ENCODE measurements at regions not wholly inside any gene's neighbourhood (a gene's known extent, or its start where the extent isn't known, plus 50 kb on each side); places are given as distances from the start of the nearest gene placed in this dataset.

DNA sequence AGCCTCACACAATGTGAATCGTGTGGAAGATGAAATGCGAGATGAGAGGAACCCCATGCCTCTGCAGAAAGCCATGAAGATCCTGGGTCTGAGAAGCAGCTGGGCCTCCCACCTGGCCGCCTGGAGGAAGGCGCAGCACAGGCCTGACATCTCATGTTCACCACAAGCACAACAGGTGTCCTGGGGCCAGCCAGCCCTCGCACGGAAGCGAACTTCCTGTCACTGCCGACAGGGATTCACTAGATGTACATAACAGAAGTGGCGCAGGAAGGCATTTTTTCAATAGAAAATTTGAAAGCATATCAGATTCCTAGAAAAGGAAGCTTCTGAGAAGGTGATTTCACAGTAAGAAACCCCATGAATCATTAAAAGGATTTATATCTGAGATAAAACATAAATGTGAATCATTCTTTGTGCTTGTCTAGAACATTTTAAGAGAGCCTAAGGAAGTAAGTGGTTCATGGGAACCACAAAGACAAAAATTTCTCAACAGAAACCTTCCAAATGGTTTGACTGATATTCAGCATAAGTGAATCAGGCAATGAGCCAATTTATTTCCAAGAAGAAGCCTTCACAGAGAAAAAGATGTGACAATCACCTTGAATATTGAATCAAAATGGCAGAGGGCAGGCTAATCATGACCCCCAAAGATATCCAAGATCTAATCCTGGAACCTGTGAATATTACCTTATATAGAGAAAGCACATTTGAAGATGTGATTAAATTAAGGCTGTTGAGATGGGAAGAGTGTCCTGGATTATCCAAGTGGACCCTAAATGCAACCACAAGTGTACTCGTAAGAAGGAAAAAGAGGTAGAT, 311.9 kb downstream of the DUSP6 start:
- TF ChIP-seq ZBTB7A (IDR thresholded peaks at IDR 0.05; ENCODE audit: low read depth), result no peak
- TF ChIP-seq, protein P1, sequence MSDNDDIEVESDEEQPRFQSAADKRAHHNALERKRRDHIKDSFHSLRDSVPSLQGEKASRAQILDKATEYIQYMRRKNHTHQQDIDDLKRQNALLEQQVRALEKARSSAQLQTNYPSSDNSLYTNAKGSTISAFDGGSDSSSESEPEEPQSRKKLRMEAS (IDR thresholded peaks at IDR 0.05), result no peak
- TF ChIP-seq YY1 (IDR thresholded peaks at IDR 0.05; ENCODE audit: low read depth), result no peak
- no peak for TF ChIP-seq CREB1 (IDR thresholded peaks at IDR 0.05; ENCODE audit: low read depth)
- TF ChIP-seq CEBPB (IDR thresholded peaks at IDR 0.05), result no peak
- TF ChIP-seq TCF12 (IDR thresholded peaks at IDR 0.05; ENCODE audit: low read depth), result no peak
- TF ChIP-seq TAF1 (IDR thresholded peaks at IDR 0.05; ENCODE audit: low read depth), result no peak
- TF ChIP-seq TEAD4 (IDR thresholded peaks at IDR 0.05), result no peak
- TF ChIP-seq EGR1 (IDR thresholded peaks at IDR 0.05), result no peak
- no peak for TF ChIP-seq EP300 (IDR thresholded peaks at IDR 0.05; ENCODE audit: borderline replicate concordance)
- TF ChIP-seq, protein P2, sequence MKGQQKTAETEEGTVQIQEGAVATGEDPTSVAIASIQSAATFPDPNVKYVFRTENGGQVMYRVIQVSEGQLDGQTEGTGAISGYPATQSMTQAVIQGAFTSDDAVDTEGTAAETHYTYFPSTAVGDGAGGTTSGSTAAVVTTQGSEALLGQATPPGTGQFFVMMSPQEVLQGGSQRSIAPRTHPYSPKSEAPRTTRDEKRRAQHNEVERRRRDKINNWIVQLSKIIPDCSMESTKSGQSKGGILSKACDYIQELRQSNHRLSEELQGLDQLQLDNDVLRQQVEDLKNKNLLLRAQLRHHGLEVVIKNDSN (IDR thresholded peaks at IDR 0.05), result no peak
- no peak for TF ChIP-seq RAD21 (IDR thresholded peaks at IDR 0.05; ENCODE audit: low read depth)
- no peak for TF ChIP-seq REST (IDR thresholded peaks at IDR 0.05; ENCODE audit: low read depth)

DNA sequence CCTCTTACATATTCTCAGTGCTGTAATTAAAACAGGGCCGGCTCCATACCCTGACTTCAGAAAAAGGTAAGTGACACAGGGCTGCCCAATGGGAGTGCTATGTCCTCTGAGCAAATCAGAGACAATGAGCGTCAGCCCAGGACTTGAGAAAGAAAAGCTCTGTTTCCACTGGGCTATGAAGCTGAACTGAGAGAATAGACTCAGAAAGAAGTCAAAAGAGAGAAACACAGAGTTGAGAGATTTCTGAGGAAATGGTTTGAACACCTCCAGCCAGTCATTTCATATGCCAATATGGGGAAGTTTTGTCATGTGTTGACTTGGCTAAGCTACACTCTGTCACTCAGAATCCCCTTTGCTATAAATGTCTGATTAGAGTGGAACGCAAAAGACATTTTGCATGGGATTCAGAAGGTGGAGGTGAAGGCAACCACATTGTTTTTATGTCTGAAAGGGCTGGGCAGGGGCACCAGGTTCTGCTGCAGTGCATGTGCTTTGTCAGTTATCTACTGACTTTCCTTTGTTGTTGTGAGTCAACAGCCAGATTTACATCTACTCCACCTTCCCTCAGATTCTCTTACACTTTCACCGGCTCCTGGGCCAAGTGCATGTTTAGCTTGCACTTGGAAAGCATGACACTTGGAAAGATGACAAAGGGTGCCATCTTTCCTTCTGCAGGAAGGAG, 313.3 kb downstream of the DUSP6 start:
- TF ChIP-seq RAD21 (IDR thresholded peaks at IDR 0.05; ENCODE audit: low read depth), result no peak
- TF ChIP-seq CEBPB (IDR thresholded peaks at IDR 0.05), result no peak
- TF ChIP-seq EGR1 (IDR thresholded peaks at IDR 0.05), result no peak
- no peak for TF ChIP-seq NFIC (IDR thresholded peaks at IDR 0.05)
- TF ChIP-seq, protein P2 (IDR thresholded peaks at IDR 0.05), result no peak
- no peak for TF ChIP-seq FOXM1 (IDR thresholded peaks at IDR 0.05; ENCODE audit: borderline replicate concordance, low read depth)
- TF ChIP-seq, protein P1 (IDR thresholded peaks at IDR 0.05), result no peak

DNA sequence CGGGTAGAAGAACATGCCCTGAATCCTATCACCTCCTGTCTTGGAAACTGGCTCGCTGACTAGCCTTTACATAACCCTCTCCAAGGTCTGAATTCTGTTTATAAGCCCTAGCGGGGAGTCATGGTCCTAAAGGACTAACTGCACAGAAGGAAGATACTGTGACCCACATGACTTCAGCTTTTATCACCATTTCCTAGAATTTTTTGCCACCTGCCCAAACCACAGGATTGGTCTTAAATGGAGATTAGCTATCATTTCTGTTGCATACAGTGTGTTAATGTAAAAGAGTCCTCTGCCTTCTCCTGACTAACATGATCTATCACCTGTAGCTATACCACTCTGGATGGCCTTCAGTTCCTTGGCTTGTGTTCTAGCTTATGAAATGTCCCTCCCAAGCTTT, 319.2 kb downstream of the DUSP6 start:
- TF ChIP-seq RAD21 (IDR thresholded peaks at IDR 0.05; ENCODE audit: low read depth) (no peak), CEBPB (IDR thresholded peaks at IDR 0.05) (no peak), REST (IDR thresholded peaks at IDR 0.05; ENCODE audit: low read depth) (no peak), YY1 (IDR thresholded peaks at IDR 0.05; ENCODE audit: low read depth) (no peak), CREB1 (IDR thresholded peaks at IDR 0.05; ENCODE audit: low read depth) (no peak), TCF12 (IDR thresholded peaks at IDR 0.05; ENCODE audit: low read depth) (no peak), EP300 (IDR thresholded peaks at IDR 0.05; ENCODE audit: borderline replicate concordance) (no peak), TEAD4 (IDR thresholded peaks at IDR 0.05) (no peak), NFIC (IDR thresholded peaks at IDR 0.05) (no peak), EGR1 (IDR thresholded peaks at IDR 0.05) (no peak), TAF1 (IDR thresholded peaks at IDR 0.05; ENCODE audit: low read depth) (no peak), ZBTB7A (IDR thresholded peaks at IDR 0.05; ENCODE audit: low read depth) (no peak), FOXM1 (IDR thresholded peaks at IDR 0.05; ENCODE audit: borderline replicate concordance, low read depth) (no peak)
- TF ChIP-seq, protein P2 (IDR thresholded peaks at IDR 0.05), result no peak
- TF ChIP-seq, protein P1 (IDR thresholded peaks at IDR 0.05), result no peak

DNA sequence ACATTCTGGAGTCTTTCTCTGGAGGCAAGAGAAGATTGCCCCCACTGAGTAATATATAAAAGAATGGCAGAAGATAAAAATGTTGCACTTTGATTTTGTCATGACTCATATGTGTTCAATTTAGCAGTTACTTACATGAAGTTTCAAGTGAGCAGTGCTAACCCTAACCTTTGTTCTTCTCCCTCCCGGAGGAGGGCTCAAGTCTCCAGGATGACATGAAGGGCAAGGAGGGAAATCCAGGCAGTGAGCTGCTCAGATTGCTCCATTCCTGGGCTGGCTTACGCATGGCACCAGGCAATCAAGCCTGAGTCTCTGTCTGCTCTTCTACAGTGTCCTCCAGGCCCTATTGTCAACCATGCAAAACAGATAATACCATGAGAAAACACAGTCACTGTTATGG, 322.3 kb downstream of the DUSP6 start:
- no peak for TF ChIP-seq RAD21 (IDR thresholded peaks at IDR 0.05; ENCODE audit: low read depth)
- TF ChIP-seq EGR1 (IDR thresholded peaks at IDR 0.05), result no peak
- no peak for TF ChIP-seq TEAD4 (IDR thresholded peaks at IDR 0.05)
- no peak for TF ChIP-seq REST (IDR thresholded peaks at IDR 0.05; ENCODE audit: low read depth)
- TF ChIP-seq NFIC (IDR thresholded peaks at IDR 0.05), result no peak
